DMS53 treated with DMSO at 0.1 percent for 48 hours (cell line): ENCODE measurements at regions not wholly inside any gene's neighbourhood (a gene's known extent, or its start where the extent isn't known, plus 50 kb on each side); places are given as distances from the start of the nearest gene placed in this dataset.
A peak's percentile ranks its signal among the peaks of the same experiment; 100 is the strongest.

Source experiments
- DNase-seq: peaks from one replicate; lab custom pipeline; 2025; ENCODE audit not compliant: unreplicated experiment; lab: John Stamatoyannopoulos, UW

- no peak for DNase-seq
Observed at GRCh38 chr1:239914751-239915231, 176.9 kb upstream of the FMN2 start.

DNA sequence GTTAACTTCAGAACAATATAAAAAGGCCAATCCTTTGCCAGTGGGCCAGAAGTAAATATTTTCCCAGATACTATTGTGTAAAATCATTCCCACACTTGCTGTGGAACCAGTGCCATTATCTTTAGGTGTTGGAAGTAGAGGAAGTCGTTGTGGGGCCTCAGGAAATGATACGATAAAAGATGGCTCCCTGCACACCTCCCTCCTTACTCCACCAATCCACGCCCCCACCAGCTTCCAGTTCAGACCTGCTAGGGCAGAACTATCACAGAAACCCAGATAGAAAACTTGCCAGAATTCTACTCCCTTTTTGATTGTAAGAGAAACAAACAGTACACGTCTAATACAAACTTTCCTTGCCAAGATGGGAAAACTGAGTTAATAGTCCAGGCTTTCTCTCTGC, 173.0 kb upstream of the FMN2 start:
- DNase-seq: no peak

- no peak for DNase-seq
Observed at GRCh38 chr1:239920214-239920613, 171.5 kb upstream of the FMN2 start.

GRCh38 chr1:239922778-239923522, 168.7 kb upstream of the FMN2 start:
- no peak for DNase-seq

GRCh38 chr1:239924741-239925350, 166.8 kb upstream of the FMN2 start:
- DNase-seq: no peak

GRCh38 chr1:239926184-239926583, 165.5 kb upstream of the FMN2 start:
- no peak for DNase-seq

- no peak for DNase-seq
Observed at GRCh38 chr1:239929317-239929716, 162.4 kb upstream of the FMN2 start.

DNA sequence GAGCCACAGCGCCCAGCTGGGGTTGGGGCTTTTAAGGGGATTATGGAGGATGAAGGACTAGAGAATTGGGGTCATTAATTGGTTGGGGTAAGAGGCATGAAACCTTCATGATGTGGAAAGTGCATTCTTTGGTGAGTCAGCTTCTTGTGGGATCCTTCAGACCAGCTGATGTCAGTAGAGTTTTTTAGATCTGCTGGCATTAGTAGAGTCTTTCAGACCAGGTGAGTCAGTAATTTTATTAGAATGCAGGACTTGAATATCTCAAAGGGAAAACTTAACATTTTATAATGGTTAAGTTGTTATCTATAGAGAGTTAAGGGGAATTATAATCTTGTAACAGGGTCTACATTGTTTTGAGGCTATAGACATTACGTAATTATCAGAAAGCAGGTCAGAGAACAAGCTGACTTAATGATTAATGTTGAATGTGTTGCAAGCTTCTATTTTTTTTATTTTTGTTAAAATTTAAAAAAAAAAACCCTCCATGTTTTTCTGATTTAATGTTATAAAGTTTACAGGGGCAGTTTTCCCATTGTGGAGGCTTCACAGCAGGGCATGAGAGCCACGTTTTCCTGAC, 160.9 kb upstream of the FMN2 start:
- DNase-seq: no peak

DNA sequence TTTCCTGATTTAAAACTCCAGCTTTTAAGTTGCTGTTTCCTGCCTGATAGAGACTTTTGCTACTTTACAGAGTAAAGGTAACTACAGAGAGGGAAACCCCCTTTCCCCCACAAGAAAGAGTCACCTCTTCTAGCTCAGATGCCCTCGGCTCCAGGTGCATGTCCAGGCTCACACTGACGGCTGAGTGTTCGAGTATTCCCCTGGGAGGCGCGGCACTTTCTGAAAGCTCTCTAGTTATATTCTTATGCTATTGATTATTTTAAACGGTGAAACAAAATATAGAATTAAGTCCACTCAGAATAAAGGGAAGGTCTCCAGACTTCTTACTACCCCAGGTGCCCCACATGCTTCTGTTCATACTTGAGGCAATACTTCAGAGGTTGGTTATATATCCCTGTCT, 160.3 kb upstream of the FMN2 start:
- DNase-seq: no peak

DNA sequence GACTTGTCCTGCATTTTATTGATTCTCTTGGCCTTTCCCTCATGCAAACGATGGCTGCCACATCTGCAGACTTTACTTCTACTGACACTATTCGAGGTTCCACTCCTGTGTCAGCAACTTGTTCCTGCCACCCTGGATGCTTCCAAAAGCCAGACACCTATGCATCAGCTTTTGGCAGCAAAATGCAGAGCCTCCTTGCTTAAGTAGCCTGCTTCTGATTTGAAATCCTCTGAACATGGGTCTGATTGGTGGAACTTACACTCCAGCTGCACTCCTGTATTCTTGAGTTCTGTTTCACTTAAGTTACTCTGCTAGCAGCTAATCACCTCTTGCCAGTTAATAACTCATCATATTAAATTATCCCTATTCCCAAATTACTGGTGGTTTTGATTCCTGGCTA, 152.1 kb upstream of the FMN2 start:
- no peak for DNase-seq

GRCh38 chr1:239943761-239944160, 147.9 kb upstream of the FMN2 start:
- DNase-seq: no peak

DNA sequence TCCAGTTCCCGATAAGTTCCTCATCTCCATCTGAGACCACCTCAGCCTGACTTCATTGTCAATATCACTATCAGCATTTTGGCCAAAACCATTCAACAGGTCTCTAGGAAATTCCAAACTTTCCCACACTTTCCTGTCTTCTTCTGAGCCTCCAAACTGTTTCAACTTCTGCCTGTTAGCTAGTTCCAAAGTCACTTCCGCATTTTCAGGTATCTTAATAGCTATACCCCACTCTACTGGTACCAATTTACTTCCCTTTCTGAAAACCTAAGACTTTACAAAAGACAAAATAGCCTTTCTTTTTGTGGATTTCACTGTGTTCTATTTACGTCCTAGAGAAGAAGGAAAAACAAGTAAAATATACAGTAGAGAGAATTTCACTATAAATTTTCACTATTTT, 147.0 kb upstream of the FMN2 start:
- DNase-seq: no peak

DNA sequence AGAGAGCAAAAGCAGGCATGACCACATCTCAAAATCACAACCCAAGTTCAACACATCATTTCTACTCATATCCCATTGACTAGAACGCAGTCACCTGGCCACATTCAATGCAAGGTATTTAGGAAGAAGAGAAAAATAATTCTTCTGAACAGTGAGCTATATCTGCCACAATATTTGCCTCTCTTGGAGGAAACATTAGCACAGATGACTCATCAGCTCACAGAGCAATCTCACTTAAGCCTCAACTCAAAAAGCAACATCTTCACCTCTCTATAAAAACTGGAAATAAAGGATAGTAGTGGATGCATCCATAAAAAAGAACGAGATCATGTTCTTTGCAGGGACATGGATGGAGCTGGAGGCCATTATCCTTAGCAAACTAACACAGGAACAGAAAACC, 143.9 kb upstream of the FMN2 start:
- peak; percentile 34 for DNase-seq

- peak; percentile 63 for DNase-seq
Observed at GRCh38 chr1:239951511-239952140, 140.1 kb upstream of the FMN2 start.

- peak; percentile 59 for DNase-seq
Observed at GRCh38 chr1:239952348-239953308, 139.1 kb upstream of the FMN2 start.

GRCh38 chr1:239954836-239955235, 136.8 kb upstream of the FMN2 start:
- DNase-seq: no peak

- no peak for DNase-seq
Observed at GRCh38 chr1:239955431-239955830, 136.3 kb upstream of the FMN2 start.

DNA sequence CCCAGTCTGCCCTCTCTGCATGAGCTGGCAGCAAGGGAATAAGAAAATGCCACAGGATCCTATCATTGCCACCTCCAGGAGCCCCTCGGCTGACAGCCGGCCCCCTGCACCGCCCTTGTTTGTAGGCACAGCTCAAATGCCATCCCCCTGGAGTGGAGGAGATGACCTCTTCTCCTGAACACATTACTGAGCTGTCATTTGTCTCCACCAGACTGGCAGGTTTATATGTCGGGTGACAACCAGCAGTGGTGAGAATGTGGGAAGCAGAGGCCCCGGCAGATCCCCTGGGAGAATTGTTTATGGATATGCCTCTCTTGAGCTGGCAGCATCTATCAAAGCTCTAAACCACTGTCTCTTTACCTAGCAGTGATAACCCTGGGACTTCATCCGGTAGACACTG, 135.4 kb upstream of the FMN2 start:
- no peak for DNase-seq

DNA sequence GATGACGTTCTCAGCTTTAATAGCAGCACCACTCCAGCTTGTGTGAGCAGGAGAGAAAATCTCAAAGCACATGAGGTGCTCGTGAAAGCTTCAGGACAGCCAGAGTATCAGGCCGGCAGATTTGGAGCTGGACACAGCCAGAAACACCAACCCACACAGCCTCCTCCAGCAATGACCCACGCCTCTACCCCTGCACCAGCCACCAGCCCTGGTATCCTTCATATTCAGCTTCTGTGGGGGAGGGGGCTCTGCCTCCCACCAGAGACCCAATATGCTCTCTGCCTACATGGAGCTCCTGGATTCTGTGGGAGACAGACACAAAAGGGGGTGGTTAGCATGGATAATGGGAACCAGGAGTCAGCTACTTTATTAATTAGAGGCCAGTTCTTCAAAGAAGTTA, 133.6 kb upstream of the FMN2 start:
- DNase-seq: no peak

- no peak for DNase-seq
Observed at GRCh38 chr1:239960366-239960765, 131.3 kb upstream of the FMN2 start.

DNA sequence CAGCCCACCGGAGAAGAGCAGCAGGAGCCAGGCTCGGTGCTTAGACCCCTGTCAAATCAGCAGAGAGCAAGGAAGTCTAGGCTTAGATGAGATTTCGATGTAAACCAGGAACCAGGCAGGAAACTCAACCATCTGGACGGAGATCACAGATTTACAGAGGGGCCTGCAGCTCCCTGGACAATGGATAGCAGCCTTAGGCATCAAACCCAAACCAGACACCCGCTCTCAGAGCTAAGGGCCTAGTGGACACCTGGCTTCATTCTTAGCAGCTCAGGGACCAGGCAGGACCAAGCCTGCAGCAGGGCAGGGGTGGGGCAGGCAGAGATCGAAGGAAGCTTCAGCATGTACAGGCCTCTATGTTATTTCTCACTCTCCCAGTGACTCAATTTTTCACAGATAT, 127.8 kb upstream of the FMN2 start:
- DNase-seq: no peak
